Progenitor cell of endocrine pancreas (in vitro differentiated cells): ENCODE measurements at regions not wholly inside any gene's neighbourhood (a gene's known extent, or its start where the extent isn't known, plus 50 kb on each side); places are given as distances from the start of the nearest gene placed in this dataset.

ENCODE experiments used
- DNase-seq: peaks from one replicate; pipeline ENCODE4 v3.0.0; 2021; ENCODE audit warnings: low spot score; ENCODE audit not compliant: unreplicated experiment
- H3K27ac Mint-ChIP-seq: 2 replicates; pipeline ENCODE4 v1.8.0; 2021; ENCODE audit warnings: mild to moderate bottlenecking, moderate library complexity, mixed read lengths
- H3K27me3 Mint-ChIP-seq: 2 replicates; pipeline ENCODE4 v1.8.0; 2021; ENCODE audit warnings: mixed read lengths
- H3K36me3 Mint-ChIP-seq: 2 replicates; pipeline ENCODE4 v1.8.0; 2022; ENCODE audit warnings: mixed read lengths; ENCODE audit not compliant: insufficient read depth
- H3K4me1 Mint-ChIP-seq: 2 replicates; pipeline ENCODE4 v1.8.0; 2021; ENCODE audit warnings: low read depth, mixed read lengths
- H3K4me3 Mint-ChIP-seq: 2 replicates; pipeline ENCODE4 v1.8.0; 2021; ENCODE audit warnings: low read depth, mild to moderate bottlenecking, moderate library complexity, mixed read lengths
- H3K9me3 Mint-ChIP-seq: 2 replicates; pipeline ENCODE4 v1.8.0; 2021; ENCODE audit warnings: low read depth, mixed read lengths
- TF ChIP-seq, protein P1 (sequence below): fragments of 200-600 bp; sonication (generic); IDR thresholded peaks from one replicate; pipeline ENCODE4 v1.5.0; 2021; ENCODE audit warnings: antibody characterized with exemption, mild to moderate bottlenecking; ENCODE audit not compliant: unreplicated experiment

- Mint-ChIP-seq H3K4me1 (no peaks in the 10 kb centered on the region), H3K36me3 (no peaks in the 10 kb centered on the region), H3K27ac (no peak overlapping the region), H3K9me3 (no peaks in the 10 kb centered on the region), H3K4me3 (no peak overlapping the region), H3K27me3 (no peaks in the 10 kb centered on the region)
- no peak for DNase-seq
- TF ChIP-seq, protein P1, sequence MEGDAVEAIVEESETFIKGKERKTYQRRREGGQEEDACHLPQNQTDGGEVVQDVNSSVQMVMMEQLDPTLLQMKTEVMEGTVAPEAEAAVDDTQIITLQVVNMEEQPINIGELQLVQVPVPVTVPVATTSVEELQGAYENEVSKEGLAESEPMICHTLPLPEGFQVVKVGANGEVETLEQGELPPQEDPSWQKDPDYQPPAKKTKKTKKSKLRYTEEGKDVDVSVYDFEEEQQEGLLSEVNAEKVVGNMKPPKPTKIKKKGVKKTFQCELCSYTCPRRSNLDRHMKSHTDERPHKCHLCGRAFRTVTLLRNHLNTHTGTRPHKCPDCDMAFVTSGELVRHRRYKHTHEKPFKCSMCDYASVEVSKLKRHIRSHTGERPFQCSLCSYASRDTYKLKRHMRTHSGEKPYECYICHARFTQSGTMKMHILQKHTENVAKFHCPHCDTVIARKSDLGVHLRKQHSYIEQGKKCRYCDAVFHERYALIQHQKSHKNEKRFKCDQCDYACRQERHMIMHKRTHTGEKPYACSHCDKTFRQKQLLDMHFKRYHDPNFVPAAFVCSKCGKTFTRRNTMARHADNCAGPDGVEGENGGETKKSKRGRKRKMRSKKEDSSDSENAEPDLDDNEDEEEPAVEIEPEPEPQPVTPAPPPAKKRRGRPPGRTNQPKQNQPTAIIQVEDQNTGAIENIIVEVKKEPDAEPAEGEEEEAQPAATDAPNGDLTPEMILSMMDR = no peak
These were observed 558.2 kb upstream of the NDST4 start for GRCh38 chr4:115671581-115671980.

DNA sequence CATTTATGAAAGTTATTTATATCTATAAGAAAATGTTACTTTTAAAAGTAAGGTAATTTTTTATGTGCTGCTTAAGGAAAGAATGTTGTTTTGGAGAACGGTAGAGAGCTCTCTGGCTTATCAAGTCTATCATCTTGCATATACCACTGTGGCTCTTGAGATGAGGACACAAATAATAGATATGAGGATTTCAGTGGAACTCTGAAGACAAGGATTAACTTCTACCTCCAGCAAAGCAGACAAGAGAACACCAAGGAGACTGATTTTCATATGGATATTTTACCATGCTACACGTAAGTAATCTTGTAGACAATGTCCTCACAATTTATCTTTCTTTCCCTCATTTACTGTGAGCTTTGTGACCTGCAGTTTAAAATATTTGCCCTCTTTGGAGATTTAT lies 557.5 kb upstream of the NDST4 start:
- no peaks in the 10 kb centered on the region for H3K36me3 Mint-ChIP-seq
- TF ChIP-seq, protein P1 = no peak
- no peaks in the 10 kb centered on the region for H3K27me3 Mint-ChIP-seq
- H3K9me3 Mint-ChIP-seq = peaks cover 3% of the 10 kb centered on the region
- no peaks in the 10 kb centered on the region for H3K4me1 Mint-ChIP-seq
- H3K4me3 Mint-ChIP-seq = no peak overlapping the region
- H3K27ac Mint-ChIP-seq = no peak overlapping the region
- no peak for DNase-seq

DNA sequence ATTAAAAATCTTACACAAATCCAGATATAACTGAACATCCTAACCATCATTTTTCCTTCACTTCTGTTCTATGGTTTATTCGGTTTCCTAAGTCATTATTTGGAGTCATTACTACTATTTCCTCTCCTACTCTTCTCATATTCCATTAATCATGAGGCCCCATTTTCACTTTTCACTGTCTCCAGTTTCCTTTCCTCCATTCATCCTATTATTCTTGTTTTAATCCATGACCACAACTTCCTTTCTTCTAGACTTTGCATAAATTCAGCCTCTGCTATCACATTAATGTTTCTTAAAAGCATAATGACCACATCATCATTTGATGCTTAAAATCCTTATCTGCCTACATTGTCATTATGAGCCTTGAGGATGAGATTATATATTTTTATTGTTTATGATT lies 555.0 kb upstream of the NDST4 start:
- peaks cover 3% of the 10 kb centered on the region for H3K9me3 Mint-ChIP-seq
- DNase-seq = no peak
- no peaks in the 10 kb centered on the region for H3K27me3 Mint-ChIP-seq
- no peaks in the 10 kb centered on the region for H3K36me3 Mint-ChIP-seq
- H3K4me1 Mint-ChIP-seq = peaks cover 7% of the 10 kb centered on the region
- no peak overlapping the region for H3K27ac Mint-ChIP-seq
- H3K4me3 Mint-ChIP-seq = no peak overlapping the region
- TF ChIP-seq, protein P1 = no peak

DNA sequence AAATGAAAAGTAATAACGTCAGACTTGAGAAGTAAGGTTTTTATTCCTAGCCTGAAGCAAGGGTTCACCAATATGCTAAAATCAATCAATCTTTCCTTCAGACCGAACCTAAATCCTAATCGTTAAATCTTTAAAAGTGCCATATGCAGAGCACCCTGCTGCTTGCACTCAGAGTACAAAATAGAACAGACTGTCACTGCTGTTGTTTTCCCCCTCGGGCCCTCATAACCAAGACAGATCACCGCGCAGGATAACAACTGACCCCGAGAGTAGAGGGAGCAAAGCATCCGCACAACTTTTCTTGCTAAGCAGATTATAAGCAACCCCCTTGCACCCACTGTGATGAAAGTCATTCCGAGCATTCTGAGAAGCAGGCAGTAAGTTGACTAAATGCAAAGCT lies 550.9 kb upstream of the NDST4 start:
- TF ChIP-seq, protein P1 = no peak
- peaks cover 12% of the 10 kb centered on the region for H3K4me1 Mint-ChIP-seq
- H3K27me3 Mint-ChIP-seq = no peaks in the 10 kb centered on the region
- peaks cover 3% of the 10 kb centered on the region for H3K9me3 Mint-ChIP-seq
- peak overlapping the region; percentile 59 for H3K4me3 Mint-ChIP-seq
- no peaks in the 10 kb centered on the region for H3K36me3 Mint-ChIP-seq
- no peak for DNase-seq
- peak overlapping the region; percentile 72 for H3K27ac Mint-ChIP-seq

- no peaks in the 10 kb centered on the region for H3K27me3 Mint-ChIP-seq
- H3K36me3 Mint-ChIP-seq = no peaks in the 10 kb centered on the region
- TF ChIP-seq, protein P1 = no peak
These were observed 547.0 kb upstream of the NDST4 start for GRCh38 chr4:115660465-115660864.

More at GRCh38 chr4:115660465-115660864, 547.0 kb upstream of the NDST4 start:
- Mint-ChIP-seq H3K4me1 (peaks cover 17% of the 10 kb centered on the region), H3K9me3 (no peaks in the 10 kb centered on the region), H3K27ac (no peak overlapping the region), H3K4me3 (no peak overlapping the region)
- no peak for DNase-seq
